ENCODE measurements at regions not wholly inside any gene's neighbourhood (a gene's known extent, or its start where the extent isn't known, plus 50 kb on each side); places are given as distances from the start of the nearest gene placed in this dataset.
"Not testable (repeated sequence)": the region's sequence is repeated elsewhere in the genome, so short reads cannot be mapped to it uniquely, and the experiment has no call there.

DNA sequence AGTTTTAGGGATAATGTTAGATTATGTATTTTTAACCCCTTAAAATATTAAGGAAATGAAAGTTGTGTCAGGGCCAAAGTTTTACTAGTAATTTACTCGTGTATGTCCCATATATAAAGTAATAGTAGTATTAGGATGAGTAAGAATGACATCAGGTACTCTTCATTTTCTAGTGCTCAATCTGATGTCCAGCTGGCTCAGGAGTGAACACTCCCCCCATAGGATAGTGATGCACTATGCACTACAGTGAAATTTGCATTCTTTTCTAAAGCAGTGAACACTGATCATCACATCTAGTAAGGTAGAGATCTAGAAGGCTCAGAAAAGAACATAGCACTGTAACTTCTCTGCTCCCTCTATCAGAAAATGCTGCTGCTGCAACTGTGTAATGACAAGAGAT lies 409.7 kb downstream of the GLUD2 start:
- DNase-seq = no peak

DNA sequence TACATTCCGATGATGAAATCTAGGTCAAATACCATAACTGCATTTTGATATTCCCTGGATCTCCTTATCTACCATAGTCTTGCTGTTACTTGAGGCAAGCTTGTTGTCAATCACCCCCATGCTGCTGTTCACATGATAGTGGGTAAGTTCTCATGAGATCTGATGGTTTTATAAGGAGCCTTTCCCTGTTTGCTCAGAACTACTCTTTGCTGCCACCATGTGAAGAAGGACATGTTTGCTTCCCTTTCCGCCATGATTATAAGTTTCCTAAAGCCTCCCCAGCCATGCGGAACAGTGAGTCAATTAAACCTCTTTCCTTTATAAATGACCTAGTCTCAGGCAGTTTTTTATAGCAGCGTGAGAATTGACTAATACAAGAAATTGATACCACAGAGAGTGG lies 432.0 kb downstream of the GLUD2 start:
- no peak for DNase-seq

DNA sequence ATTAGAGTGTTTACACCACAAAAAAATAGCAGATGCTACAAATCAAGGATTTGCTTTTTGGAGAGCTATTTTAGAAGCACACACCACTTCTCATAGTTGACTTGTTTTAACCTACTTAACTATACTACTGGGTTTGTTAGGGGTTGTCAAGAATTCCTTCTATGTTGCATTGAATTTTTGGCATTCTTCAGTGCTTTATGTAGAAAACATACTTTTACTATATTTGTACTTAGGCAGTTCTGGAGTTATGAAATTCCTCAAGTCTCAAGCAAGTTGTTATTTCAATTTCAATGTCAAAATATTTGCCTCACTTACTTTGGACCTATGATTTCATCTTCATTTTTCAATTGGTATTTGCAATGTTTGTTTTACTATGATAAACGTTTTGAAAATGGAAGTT lies 449.6 kb downstream of the GLUD2 start:
- DNase-seq = no peak

DNA sequence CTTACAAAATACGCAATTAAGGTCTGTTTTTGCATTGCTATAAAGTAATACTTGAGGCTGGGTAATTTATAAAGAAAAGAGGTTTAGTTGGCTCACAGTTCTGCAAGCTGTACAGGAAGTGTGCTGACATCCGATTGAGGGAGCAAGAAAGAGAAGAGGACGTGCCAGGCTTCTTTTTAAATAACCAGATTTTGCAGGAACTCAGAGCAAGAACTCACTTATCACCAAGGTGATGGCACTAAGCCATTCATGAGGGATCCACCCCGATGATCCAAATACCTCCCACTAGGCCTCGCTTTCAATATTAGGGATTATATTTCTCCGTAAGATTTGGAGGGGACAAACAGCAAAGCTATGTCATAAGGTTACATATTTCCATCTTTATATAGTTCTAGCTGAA lies 456.7 kb downstream of the GLUD2 start:
- no peak for DNase-seq

DNA sequence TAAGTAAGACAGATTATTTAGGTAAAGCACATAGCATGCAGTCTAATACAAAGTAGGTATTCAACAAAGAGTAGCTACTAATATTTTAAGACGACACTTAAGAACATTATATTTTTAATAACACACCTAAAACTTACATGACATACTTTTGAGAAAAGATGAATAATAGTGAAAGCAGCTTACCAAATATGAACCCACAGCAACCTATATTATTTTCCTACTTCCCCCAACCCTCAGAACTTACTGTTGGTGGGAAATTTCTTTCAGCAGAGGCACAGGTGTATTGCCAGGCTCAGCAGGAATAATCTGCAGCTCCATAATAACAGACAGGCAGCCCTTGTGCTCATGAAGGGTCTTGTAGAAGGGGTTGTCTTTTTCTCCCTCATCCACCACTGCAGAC lies 498.9 kb downstream of the GLUD2 start:
- DNase-seq = no peak

DNA sequence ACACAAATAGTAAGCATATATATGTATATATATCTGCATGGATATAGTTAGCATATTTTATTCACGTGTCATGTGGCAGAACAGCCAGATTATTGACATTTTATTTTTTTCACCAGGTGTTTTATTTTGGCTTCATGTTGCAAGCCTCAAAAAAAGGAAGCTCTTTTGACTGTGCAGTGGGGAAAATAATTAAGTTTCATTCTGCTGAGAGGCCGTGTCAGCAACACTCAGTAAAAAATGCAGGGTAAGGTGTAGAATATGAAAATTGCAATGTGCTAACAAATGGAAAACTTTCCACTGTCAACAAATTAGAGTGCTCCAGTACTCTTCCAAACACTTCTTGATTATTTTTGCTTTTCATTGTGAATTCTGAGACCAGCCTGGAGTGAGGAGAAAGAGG lies 511.5 kb downstream of the GLUD2 start:
- DNase-seq = no peak

- DNase-seq = no peak
Measured at GRCh38 chrX:121562616-121563015, 515.2 kb downstream of the GLUD2 start.

DNA sequence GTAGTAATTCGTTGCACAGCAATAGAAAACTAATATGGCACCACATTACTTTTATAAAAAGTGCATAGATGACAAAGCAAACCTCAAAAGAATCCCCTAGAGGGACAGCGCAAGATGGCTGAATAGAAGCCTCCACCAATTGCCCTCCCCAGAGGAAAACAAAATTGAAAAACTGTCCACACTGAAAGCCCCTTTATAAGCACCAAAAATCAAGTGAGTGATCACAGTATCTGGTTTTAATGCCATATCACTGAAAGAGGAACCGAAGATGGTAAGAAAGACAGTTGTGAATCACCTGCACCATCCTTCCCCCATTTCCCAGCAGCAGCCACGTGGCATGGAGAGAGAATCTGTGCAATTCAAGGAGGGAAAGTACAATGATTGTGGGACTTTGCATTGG lies 522.2 kb downstream of the GLUD2 start:
- DNase-seq = no peak

GRCh38 chrX:121570072-121570841 lies 522.8 kb downstream of the GLUD2 start:
- no peak for DNase-seq

GRCh38 chrX:121571333-121571732 lies 523.9 kb downstream of the GLUD2 start:
- no peak for DNase-seq

DNA sequence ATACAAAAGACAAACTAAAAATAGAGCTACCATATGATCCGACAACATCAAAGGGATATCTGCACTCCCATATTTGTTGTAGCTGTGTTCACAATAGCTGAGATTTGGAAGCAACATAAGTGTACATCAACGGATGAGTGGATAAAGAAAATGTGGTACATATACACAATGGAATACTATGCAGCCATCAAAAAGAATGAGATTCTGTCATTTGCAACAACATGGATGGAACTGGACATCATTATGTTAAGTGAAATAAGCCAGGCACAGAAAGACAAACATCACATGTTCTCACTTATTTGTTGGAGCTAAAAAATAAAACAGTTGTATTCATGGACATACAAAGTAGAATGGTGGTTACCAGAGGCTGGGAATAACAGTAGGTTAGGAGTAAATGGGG lies 527.0 kb downstream of the GLUD2 start:
- DNase-seq = not testable (repeated sequence)

GRCh38 chrX:121579016-121579760 lies 531.8 kb downstream of the GLUD2 start:
- DNase-seq = no peak

- DNase-seq = no peak
Measured at GRCh38 chrX:121581885-121582284, 534.5 kb downstream of the GLUD2 start.

- DNase-seq = no peak
Measured at GRCh38 chrX:121585626-121586025, 538.2 kb downstream of the GLUD2 start.

- DNase-seq = no peak
Measured at GRCh38 chrX:121592884-121593283, 545.5 kb downstream of the GLUD2 start.

GRCh38 chrX:121598356-121598755 lies 550.9 kb downstream of the GLUD2 start:
- DNase-seq = no peak

DNA sequence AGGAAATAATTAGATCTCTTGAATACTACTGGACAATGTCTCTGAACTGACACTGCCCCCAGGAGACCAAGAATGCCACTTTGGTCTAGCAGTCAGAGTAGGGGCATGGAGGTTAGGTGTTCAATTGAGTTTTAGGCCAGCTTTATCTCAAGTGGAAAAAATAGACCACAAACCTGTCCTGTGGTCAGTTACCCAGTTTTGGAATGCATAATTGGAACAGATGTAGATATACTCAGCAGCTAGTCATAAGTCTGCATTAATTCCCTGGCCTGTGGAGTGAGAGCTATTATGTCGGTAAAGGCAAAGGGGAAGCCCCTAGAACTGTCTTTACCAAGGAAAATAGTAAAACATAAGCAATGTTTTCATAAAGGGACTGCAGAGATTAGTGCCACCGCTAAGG lies 587.7 kb downstream of the GLUD2 start:
- no peak for DNase-seq

DNA sequence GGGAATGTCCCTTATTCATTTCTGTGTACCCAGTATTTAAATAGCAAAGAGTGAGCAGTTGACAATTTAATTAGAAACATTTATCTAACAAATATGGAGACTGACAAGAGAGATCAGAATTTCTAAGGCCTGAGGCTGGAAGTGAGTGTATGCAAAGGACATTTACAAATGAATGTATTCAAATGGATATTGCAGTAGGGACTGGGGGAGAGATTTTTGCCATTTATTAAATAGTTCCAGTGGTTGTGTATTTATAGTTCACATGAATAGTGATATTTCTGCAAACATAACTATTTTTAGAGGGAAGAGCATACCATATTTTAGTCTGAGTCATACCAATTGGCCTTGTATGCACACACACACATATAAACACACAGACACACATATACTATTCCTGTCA lies 592.4 kb downstream of the GLUD2 start:
- no peak for DNase-seq

- no peak for DNase-seq
Measured at GRCh38 chrX:121641560-121641959, 594.1 kb downstream of the GLUD2 start.

- DNase-seq = no peak
Measured at GRCh38 chrX:121642415-121642814, 595.0 kb downstream of the GLUD2 start.

GRCh38 chrX:121649417-121649816 lies 602.0 kb downstream of the GLUD2 start:
- no peak for DNase-seq

DNA sequence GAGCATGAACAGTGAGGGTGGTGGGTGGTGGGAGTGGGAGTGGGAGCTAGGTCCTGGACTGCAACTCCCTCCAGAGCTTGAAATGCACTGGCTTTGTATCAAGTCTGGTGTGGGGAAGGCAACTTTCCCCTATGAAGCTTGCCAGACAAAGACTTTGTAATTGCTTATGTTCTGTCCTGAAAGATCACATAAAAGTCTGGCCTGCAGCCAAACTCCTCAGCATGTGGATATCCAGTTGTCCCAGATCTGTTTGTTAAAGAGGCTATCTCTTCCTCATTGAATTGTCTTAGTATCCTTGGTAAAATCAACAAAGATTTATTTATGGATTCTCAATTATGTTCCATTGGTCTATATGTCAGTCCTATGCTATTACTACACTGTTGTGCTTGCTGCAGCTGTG lies 607.9 kb downstream of the GLUD2 start:
- DNase-seq = no peak

- DNase-seq = no peak
Measured at GRCh38 chrX:121666171-121666570, 618.8 kb downstream of the GLUD2 start.

DNA sequence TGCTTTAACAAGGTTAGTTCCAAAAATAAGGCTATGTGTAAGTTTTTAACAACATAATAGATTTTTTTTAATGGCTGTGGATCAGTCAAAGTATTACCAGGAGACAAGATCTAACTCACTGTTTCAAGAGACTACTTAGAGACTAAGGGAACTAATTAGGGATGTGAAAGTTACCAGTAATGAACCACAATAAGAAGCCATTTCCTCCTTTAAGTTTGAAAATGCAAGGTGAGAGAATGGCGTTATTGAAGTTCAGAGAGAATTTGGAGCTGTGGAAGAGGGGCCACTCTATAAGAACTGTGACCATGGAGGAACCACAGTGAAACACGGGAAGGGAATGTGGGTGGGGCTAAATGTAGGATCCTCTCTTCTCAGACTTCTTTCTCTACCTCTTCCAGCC lies 624.2 kb downstream of the GLUD2 start:
- no peak for DNase-seq

DNA sequence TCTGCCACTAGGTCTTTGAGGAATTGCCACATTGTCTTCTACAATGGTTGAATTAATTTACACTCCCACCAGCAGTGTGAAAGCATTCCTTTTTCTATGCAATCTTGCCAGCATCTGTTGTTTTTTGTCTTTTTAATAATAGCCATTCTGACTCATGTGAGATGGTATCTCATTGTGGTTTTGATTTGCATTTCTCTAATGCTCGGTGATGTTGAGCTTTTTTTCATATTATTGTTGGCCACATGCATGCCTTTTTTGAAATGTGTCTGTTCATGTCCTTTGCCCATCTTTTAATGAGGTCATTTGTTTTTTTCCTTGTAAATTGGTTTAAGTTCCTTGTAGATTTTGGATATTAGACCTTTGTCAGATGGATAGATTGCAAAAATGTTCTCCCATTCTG lies 661.8 kb downstream of the GLUD2 start:
- DNase-seq = not testable (repeated sequence)

All from NCI-H226 (cell line).